GM19452 (cell line): ENCODE measurements at regions not wholly inside any gene's neighbourhood (a gene's known extent, or its start where the extent isn't known, plus 50 kb on each side); places are given as distances from the start of the nearest gene placed in this dataset.
A peak's percentile ranks its signal among the peaks of the same experiment; 100 is the strongest.

Experiments used
- ATAC-seq: cut with Tn5 transposase; IDR thresholded peaks from one replicate; pipeline ENCODE4 v1.9.1; 2021; ENCODE audit not compliant: unreplicated experiment

GRCh38 chr10:2745666-2746065 lies 321.7 kb upstream of the PFKP start:
- ATAC-seq = no peak

- ATAC-seq = no peak
Measured at GRCh38 chr10:2744547-2745200, 322.7 kb upstream of the PFKP start.

- no peak for ATAC-seq
Measured at GRCh38 chr10:2734603-2735002, 332.7 kb upstream of the PFKP start.

GRCh38 chr10:2733278-2733963 lies 333.9 kb upstream of the PFKP start:
- no peak for ATAC-seq

GRCh38 chr10:2731940-2732339 lies 335.4 kb upstream of the PFKP start:
- no peak for ATAC-seq

GRCh38 chr10:2729197-2729596 lies 338.2 kb upstream of the PFKP start:
- no peak for ATAC-seq

GRCh38 chr10:2728087-2728486 lies 339.3 kb upstream of the PFKP start:
- no peak for ATAC-seq

- ATAC-seq = no peak
Measured at GRCh38 chr10:2716596-2716995, 350.8 kb upstream of the PFKP start.

GRCh38 chr10:2714597-2714996 lies 352.8 kb upstream of the PFKP start:
- ATAC-seq = no peak

GRCh38 chr10:2703953-2704352 lies 363.4 kb upstream of the PFKP start:
- ATAC-seq = no peak

- no peak for ATAC-seq
Measured at GRCh38 chr10:2701802-2702201, 365.5 kb upstream of the PFKP start.

GRCh38 chr10:2700626-2701305 lies 366.6 kb upstream of the PFKP start:
- peak; percentile 83 for ATAC-seq

GRCh38 chr10:2688958-2689357 lies 378.4 kb upstream of the PFKP start:
- ATAC-seq = no peak

- ATAC-seq = no peak
Measured at GRCh38 chr10:2686691-2687090, 380.7 kb upstream of the PFKP start.

GRCh38 chr10:2682491-2682890 lies 384.9 kb upstream of the PFKP start:
- ATAC-seq = no peak

GRCh38 chr10:2681891-2682290 lies 385.5 kb upstream of the PFKP start:
- ATAC-seq = no peak

- ATAC-seq = no peak
Measured at GRCh38 chr10:2680821-2681220, 386.5 kb upstream of the PFKP start.

GRCh38 chr10:2679646-2680045 lies 387.7 kb upstream of the PFKP start:
- no peak for ATAC-seq

- ATAC-seq = no peak
Measured at GRCh38 chr10:2676455-2676854, 390.9 kb upstream of the PFKP start.

- ATAC-seq = no peak
Measured at GRCh38 chr10:2674451-2674850, 392.9 kb upstream of the PFKP start.

- no peak for ATAC-seq
Measured at GRCh38 chr10:2670864-2671263, 396.5 kb upstream of the PFKP start.

GRCh38 chr10:2665772-2666171 lies 401.6 kb upstream of the PFKP start:
- ATAC-seq = no peak
